SK-N-SH (cell line): ENCODE measurements at regions not wholly inside any gene's neighbourhood (a gene's known extent, or its start where the extent isn't known, plus 50 kb on each side); places are given as distances from the start of the nearest gene placed in this dataset.
A peak's percentile ranks its signal among the peaks of the same experiment; 100 is the strongest.

ENCODE experiments used
- EP300 ChIP-seq, 2 experiments: IDR thresholded peaks; 2 replicates each; pipeline versions ENCODE4 v1.4.0 to v1.6.1; 2012; ENCODE audit warnings: borderline replicate concordance in 1 of 2, low read depth in 1 of 2, low read length in 1 of 2
- EZH2phosphoT487 ChIP-seq: fragments of 200-600 bp; sonication (generic); IDR thresholded peaks from 2 replicates; pipeline ENCODE4 v1.6.1; 2017; ENCODE audit warnings: low read depth, mixed run types, mild to moderate bottlenecking, antibody characterized with exemption, moderate library complexity, borderline replicate concordance
- FOSL2 ChIP-seq: IDR thresholded peaks from 2 replicates; pipeline ENCODE4 v1.4.0; 2012; ENCODE audit warnings: low read depth, mild to moderate bottlenecking, moderate library complexity, borderline replicate concordance
- GATA2 ChIP-seq: sonication (generic); formaldehyde crosslinking; IDR thresholded peaks from 2 replicates; pipeline ENCODE4 v1.5.0; 2020; ENCODE audit warnings: mild to moderate bottlenecking, missing genetic modification reagents
- NRF1 ChIP-seq: IDR thresholded peaks from 2 replicates; pipeline ENCODE4 v1.6.1; 2012; ENCODE audit warnings: low read depth, mild to moderate bottlenecking, low read length
- POLR2AphosphoS5 ChIP-seq: IDR thresholded peaks from 2 replicates; pipeline ENCODE4 v1.6.1; 2012; ENCODE audit warnings: low read depth, low read length
- RXRA ChIP-seq: IDR thresholded peaks from 2 replicates; pipeline ENCODE4 v1.4.0; 2012; ENCODE audit warnings: low read depth, mild to moderate bottlenecking, borderline replicate concordance
- SIN3A ChIP-seq: IDR thresholded peaks from 2 replicates; pipeline ENCODE4 v1.6.1; 2012; ENCODE audit warnings: low read depth, mild to moderate bottlenecking, low read length, moderate library complexity, borderline replicate concordance
- TAF1 ChIP-seq: IDR thresholded peaks from 2 replicates; pipeline ENCODE4 v1.6.1; 2012; ENCODE audit warnings: low read depth, mild to moderate bottlenecking, low read length, moderate library complexity, borderline replicate concordance
- TCF12 ChIP-seq: IDR thresholded peaks from 2 replicates; pipeline ENCODE4 v1.4.0; 2012
- USF2 ChIP-seq: fragments of 150-350 bp; IDR thresholded peaks from 2 replicates; pipeline ENCODE4 v1.6.1; 2017; ENCODE audit warnings: antibody characterized with exemption, low read length, low read depth, borderline replicate concordance
- YY1 ChIP-seq: IDR thresholded peaks from 2 replicates; pipeline ENCODE4 v1.4.0; 2012; ENCODE audit warnings: low read depth, mild to moderate bottlenecking
- TF ChIP-seq, protein P1 (sequence below): fragments of 200-600 bp; sonication (generic); IDR thresholded peaks from 2 replicates; pipeline ENCODE4 v1.6.1; 2017; ENCODE audit warnings: antibody characterized with exemption, mild to moderate bottlenecking, moderate library complexity

DNA sequence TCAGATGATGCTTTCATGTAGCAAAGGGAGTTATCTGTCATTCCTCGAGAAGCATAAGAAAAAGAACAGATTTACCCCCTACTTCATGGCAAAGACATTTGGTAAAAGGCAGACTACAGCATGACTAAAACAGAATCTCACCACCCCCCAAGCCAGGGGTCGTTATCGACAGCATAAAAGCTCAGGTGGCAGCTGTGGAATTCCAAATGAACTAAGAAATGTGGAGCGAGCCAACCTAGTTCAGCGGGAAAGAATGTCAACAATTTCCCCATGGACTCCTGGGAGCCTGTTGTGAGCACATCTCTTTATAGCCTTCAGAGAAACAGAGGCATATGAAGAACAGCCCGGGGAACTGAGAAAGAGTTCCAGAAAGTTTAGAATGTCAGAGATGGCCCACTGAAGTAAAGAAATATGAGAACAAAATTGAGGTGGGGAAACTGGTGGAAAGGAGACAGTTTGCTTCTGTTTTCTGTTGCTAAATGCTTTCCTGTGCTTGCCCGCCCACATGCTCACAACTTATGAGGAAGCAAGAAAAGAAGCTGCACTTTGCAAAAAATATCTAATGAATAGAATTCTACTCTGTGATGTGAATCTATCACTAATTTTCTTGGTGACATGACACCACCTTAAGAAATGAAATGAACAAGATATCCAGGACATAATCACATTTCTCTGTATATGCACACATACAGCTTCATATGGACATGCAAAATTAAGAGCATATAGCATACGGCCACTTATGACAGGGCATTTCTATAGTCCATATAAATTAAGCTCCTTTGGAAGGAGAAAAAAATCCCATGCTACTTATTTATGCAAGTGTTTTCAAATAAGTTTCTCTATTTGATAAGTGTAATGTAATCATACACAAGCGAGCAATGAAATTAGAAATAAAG lies 135.3 kb upstream of the MID1 start:
- TF ChIP-seq USF2: no peak
- TF ChIP-seq YY1: no peak
- TF ChIP-seq RXRA: peak; percentile 35; the same call in 1 of the 2 replicates
- peak; percentile 22; the same call in 1 of the 2 replicates for TF ChIP-seq POLR2AphosphoS5
- no peak; the same call in 1 of the 2 replicates for TF ChIP-seq FOSL2
- TF ChIP-seq, protein P1, sequence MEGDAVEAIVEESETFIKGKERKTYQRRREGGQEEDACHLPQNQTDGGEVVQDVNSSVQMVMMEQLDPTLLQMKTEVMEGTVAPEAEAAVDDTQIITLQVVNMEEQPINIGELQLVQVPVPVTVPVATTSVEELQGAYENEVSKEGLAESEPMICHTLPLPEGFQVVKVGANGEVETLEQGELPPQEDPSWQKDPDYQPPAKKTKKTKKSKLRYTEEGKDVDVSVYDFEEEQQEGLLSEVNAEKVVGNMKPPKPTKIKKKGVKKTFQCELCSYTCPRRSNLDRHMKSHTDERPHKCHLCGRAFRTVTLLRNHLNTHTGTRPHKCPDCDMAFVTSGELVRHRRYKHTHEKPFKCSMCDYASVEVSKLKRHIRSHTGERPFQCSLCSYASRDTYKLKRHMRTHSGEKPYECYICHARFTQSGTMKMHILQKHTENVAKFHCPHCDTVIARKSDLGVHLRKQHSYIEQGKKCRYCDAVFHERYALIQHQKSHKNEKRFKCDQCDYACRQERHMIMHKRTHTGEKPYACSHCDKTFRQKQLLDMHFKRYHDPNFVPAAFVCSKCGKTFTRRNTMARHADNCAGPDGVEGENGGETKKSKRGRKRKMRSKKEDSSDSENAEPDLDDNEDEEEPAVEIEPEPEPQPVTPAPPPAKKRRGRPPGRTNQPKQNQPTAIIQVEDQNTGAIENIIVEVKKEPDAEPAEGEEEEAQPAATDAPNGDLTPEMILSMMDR: no peak
- TF ChIP-seq GATA2 (CRISPR knock-in tag): no peak
- TF ChIP-seq TAF1: no peak
- TF ChIP-seq EZH2phosphoT487: no peak
- no peak for TF ChIP-seq NRF1
- TF ChIP-seq TCF12: peak; percentile 90
- TF ChIP-seq EP300 (IDR thresholded peaks at IDR 0.05; ENCODE audit: borderline replicate concordance in 1 of 2, low read depth in 1 of 2, low read length in 1 of 2): peak in 1 of 2 experiments; percentile 74; a peak in 2 of 4 replicates
- no peak; the same call in 1 of the 2 replicates for TF ChIP-seq SIN3A
